Astrocyte (in vitro differentiated cells and primary cell): ENCODE measurements at regions not wholly inside any gene's neighbourhood (a gene's known extent, or its start where the extent isn't known, plus 50 kb on each side); places are given as distances from the start of the nearest gene placed in this dataset.

Experiments used
- EZH2 ChIP-seq: IDR thresholded peaks from 2 replicates; pipeline ENCODE4 v1.6.1; 2012; ENCODE audit warnings: mild to moderate bottlenecking, low read length, inconsistent platforms; ENCODE audit not compliant: insufficient read depth
- TF ChIP-seq, protein P1 (sequence below): IDR thresholded peaks from 2 replicates; pipeline ENCODE4 v1.5.1; 2011; ENCODE audit warnings: low read depth, mild to moderate bottlenecking, inconsistent platforms, low read length, moderate library complexity; ENCODE audit not compliant: insufficient read depth

- TF ChIP-seq, protein P1, sequence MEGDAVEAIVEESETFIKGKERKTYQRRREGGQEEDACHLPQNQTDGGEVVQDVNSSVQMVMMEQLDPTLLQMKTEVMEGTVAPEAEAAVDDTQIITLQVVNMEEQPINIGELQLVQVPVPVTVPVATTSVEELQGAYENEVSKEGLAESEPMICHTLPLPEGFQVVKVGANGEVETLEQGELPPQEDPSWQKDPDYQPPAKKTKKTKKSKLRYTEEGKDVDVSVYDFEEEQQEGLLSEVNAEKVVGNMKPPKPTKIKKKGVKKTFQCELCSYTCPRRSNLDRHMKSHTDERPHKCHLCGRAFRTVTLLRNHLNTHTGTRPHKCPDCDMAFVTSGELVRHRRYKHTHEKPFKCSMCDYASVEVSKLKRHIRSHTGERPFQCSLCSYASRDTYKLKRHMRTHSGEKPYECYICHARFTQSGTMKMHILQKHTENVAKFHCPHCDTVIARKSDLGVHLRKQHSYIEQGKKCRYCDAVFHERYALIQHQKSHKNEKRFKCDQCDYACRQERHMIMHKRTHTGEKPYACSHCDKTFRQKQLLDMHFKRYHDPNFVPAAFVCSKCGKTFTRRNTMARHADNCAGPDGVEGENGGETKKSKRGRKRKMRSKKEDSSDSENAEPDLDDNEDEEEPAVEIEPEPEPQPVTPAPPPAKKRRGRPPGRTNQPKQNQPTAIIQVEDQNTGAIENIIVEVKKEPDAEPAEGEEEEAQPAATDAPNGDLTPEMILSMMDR: no peak
- no peak for TF ChIP-seq EZH2
These were observed 92.5 kb upstream of the EIF5 start for GRCh38 chr14:103241531-103241930.
